ENCODE measurements at regions not wholly inside any gene's neighbourhood (a gene's known extent, or its start where the extent isn't known, plus 50 kb on each side); places are given as distances from the start of the nearest gene placed in this dataset.

GRCh38 chr2:156752042-156752441 is 315.9 kb downstream of the GPD2 start:
- TF ChIP-seq GATA3 (IDR thresholded peaks at IDR 0.05; ENCODE audit: low read depth, low read length): no peak
- no peak for TF ChIP-seq GATA2 (IDR thresholded peaks at IDR 0.05; ENCODE audit: low read depth, low read length)
